NCI-H2081 (cell line): ENCODE measurements at regions not wholly inside any gene's neighbourhood (a gene's known extent, or its start where the extent isn't known, plus 50 kb on each side); places are given as distances from the start of the nearest gene placed in this dataset.

Experiments
- DNase-seq, 2 experiments: peaks; one replicate each; lab custom pipeline; 2025; lab: John Stamatoyannopoulos, UW

DNA sequence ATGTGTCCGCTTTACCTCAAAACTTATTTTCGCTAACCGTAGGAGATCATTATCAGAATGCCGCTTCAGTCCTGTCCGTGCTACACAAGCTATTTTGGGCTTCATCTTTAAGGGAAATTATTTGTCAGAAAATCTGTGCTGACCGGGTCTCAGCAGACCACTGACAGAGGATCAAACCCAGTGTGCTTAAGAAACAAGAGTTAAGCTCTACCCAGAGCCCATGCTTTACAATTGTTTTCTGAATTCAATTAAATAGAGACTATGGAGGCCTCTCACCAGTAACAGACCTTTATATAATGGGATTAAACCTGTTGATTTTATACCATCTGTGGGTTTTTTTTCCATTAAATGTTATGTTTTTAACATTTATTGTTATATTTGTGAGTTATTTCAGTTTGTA is 1956.7 kb upstream of the PIK3C3 start:
- DNase-seq = no peak

- no peak for DNase-seq
Measured at GRCh38 chr18:39994498-39994897, 1960.5 kb upstream of the PIK3C3 start.

GRCh38 chr18:39991696-39992265 is 1963.3 kb upstream of the PIK3C3 start:
- no peak for DNase-seq

DNA sequence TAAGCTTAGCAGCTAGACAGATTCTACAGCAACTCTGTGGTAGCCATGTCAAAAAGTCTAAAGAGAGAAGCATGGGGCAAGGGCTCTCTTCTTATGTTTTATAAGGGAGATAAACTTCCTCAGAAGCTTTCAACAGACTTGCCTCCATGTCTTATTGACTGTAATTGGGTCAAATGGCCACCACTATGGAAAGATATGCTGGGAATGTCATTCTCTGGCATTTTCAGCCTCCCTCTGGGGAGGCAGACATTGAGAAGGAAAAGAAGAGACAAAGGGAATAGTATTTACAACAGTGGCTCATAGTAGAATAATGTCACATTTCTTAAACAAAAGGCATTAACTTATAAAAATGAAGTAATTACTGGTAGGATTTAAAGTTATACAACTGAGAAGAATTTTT is 1964.5 kb upstream of the PIK3C3 start:
- DNase-seq = no peak

DNA sequence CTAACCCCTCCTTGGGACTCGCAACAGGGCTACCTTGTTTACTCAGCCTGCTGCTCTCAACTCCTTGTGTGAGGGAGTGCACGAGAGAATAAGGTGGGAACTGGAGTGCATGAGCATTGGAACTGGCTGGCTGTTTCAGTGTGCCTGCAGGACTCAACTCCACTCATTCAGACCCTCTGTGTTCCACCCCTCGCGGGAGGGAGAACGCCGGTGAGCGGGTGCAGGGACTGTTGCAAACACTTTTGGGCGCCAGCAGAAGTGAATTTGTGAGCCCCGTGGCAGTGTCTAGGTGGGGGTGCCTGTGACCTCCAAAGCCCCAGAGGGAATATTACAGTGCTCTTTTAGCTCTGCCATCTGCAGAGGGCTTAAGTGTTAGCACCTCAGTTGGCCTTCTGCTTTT is 1978.3 kb upstream of the PIK3C3 start:
- no peak for DNase-seq

DNA sequence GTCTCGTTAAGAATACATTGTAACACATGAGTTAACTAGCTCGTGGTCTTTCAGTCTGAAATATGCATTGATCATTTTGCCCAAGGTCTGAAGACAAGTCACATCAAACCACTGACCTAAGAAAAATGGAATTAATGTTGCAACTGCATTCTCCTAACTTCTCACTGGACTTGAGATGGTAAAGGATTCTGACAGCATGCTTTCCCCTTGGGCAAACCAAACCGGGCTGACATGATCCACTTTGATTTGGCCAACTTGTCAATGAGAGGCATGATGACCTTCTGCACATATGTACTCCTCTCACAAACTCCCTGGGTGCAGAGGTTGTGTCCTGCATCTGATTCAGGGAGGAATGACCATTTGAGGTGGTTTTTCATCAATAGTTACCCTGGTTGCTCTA is 1982.5 kb upstream of the PIK3C3 start:
- no peak for DNase-seq

- no peak for DNase-seq
Measured at GRCh38 chr18:39969803-39970494, 1985.1 kb upstream of the PIK3C3 start.

GRCh38 chr18:39966275-39966674 is 1988.8 kb upstream of the PIK3C3 start:
- DNase-seq = peak in 1 of 2 experiments; percentile 2

- no peak for DNase-seq
Measured at GRCh38 chr18:39962546-39962945, 1992.5 kb upstream of the PIK3C3 start.

GRCh38 chr18:39960550-39960949 is 1994.5 kb upstream of the PIK3C3 start:
- no peak for DNase-seq

GRCh38 chr18:39959839-39960238 is 1995.2 kb upstream of the PIK3C3 start:
- DNase-seq = no peak

DNA sequence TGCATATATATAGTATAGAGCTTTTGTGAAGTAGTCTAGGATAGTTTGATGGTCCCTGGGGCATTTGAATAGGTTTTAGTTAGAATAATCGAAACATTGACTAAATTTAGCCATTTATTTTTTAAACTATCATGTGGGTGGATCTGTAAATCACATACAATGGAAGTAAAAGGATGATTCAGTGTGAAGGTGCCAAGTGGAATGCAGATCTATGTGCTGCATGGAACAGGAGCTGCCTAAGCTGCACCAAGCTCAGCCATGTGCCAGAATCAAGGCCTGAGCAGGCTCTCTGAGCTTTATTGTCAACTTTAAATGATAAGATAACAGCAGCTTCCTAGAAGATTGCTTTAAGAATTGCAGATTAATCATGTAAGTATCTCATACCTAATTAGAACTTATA is 1996.2 kb upstream of the PIK3C3 start:
- DNase-seq = no peak

DNA sequence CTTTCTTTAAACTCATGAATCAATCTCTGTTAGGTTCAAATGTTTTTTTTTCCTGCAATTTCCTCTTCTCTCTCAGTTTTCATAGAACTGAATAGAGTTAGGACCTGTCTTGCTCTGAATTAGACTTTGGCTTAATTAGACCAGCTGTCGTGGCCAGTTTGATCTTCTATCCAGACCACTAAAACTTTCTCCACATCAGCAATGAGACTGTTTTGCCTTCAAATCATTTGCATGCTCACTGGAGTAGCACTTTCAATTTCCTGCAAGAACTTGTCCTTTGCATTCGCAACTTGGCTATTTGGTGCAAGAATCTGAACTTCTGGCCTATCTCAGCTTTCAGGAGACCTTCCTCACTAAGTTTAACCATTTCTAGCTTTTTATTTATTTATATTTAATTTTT is 2002.2 kb upstream of the PIK3C3 start:
- no peak for DNase-seq

GRCh38 chr18:39951142-39951720 is 2003.8 kb upstream of the PIK3C3 start:
- DNase-seq = no peak

DNA sequence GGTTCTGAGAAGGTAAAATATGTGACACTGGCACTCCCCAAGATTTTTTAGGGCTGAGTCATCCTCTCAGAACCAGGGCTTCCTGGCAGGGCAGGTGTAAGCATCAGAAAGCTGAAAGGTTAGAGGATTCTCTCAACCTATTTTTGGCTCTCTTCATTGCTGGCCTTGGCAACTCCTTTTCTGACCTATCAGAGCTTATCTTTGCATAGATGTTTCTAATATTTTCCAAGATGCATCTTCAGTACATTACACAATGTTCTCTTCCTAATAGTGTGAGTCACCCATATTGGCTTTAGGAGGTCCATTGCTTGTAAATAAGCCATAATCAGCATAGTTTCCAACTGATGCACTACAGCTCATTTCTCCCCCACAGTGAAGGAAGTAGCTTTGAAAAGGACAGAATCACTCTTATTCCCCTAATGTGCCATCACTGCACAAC is 2008.4 kb upstream of the PIK3C3 start:
- DNase-seq = no peak

GRCh38 chr18:39945076-39945475 is 2010.0 kb upstream of the PIK3C3 start:
- no peak for DNase-seq

GRCh38 chr18:39942702-39943101 is 2012.3 kb upstream of the PIK3C3 start:
- no peak for DNase-seq

- DNase-seq = no peak
Measured at GRCh38 chr18:39938676-39939608, 2016.1 kb upstream of the PIK3C3 start.

- DNase-seq = no peak
Measured at GRCh38 chr18:39935598-39935997, 2019.4 kb upstream of the PIK3C3 start.

- DNase-seq = no peak
Measured at GRCh38 chr18:39918847-39919246, 2036.2 kb upstream of the PIK3C3 start.

DNA sequence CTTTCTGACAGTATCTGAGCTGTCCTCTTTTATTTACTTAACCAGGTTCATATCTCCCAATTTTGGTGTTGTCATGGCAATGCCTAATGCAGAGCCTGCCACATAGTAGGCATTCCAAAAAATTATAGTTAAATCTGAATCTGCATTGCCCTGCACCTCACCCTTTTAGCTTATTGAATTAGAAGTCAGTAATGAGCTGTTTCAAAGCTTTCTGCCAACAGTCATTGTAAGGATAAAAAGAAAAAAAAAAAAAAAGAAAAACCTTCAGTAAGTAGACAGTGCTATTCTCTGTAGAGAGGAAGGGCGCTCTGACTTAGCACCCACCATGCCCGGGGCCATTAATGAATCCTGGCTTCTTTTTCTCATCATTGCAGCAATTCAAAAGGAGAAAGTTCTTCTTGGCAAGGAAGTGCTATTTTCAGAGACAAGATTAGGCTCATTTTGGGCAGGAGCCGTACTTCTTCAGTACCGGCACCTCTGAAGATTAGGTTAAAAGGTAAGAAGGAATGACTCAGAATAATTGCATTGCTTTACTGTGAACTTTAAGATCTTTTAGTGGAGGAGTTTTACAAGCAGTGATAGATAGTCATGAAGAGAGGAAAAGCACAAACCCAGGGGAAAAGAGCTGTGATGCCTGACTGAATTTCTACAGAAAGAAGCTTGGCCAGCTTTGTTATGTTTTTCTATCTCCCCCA is 2041.2 kb upstream of the PIK3C3 start:
- no peak for DNase-seq

DNA sequence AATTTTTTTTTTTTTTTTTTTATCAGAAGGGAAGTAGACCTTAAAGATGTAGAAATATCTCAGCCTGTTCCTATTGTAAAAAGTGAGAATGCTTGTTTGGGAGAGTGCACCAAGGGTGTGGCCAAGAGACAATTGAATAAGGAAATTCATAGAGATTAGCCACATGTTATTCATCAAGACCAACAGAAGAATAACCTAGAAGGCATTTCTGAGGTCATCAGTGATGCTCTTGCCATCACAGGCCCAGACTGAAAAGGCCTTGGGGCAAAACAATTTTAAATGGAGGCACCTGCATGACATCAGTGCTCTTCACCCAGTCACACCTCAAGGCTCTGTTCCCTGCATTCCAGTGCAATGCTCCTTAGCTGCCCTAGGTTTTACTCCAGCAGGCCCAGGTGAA is 2043.3 kb upstream of the PIK3C3 start:
- DNase-seq = no peak
